Right lobe of liver (tissue), 4 donors: ENCODE measurements at regions not wholly inside any gene's neighbourhood (a gene's known extent, or its start where the extent isn't known, plus 50 kb on each side); places are given as distances from the start of the nearest gene placed in this dataset.

Source experiments
- CTCF ChIP-seq, 4 donors: fragments of 200-600 bp in 3 of 4; fragments of 450-650 bp in 1 of 4; IDR thresholded peaks; one replicate each; pipeline versions ENCODE4 v1.5.1 to v1.8.0; 2016 to 2022; ENCODE audit warnings: antibody characterized with exemption in 4 of 4, mild to moderate bottlenecking in 2 of 4
- POLR2A ChIP-seq: fragments of 450-650 bp; IDR thresholded peaks from one replicate; pipeline ENCODE4 v1.6.1; 2017; ENCODE audit warnings: antibody characterized with exemption, mild to moderate bottlenecking
- donor health status: DM: no; HTN: no; CAD: no.
- donor health status: DM: no; HTN: no; CAD: no.
- donor health status: DM: no; HTN: yes; CAD: no.

DNA sequence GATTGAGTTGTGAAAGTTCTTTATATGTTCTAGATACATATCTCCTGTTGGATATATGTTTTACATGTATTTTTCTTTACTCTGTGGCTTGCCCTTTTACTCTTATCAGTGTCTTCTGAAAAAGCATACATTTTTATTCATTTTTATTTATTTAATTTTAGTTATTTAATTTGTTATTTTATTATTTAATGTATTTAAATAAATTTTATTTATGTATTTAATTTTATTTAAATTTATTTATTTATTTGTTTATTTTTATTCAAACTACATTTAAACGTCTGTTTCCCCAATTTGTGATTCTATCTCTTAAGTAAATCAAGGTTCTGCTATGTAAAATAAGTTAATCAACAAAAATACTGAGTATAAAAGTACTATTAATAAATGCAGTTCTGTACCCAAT lies 279.1 kb upstream of the AKR1E2 start:
- TF ChIP-seq CTCF (IDR thresholded peaks at IDR 0.05) (no peak), POLR2A (no peak)
